ENCODE measurements at regions not wholly inside any gene's neighbourhood (a gene's known extent, or its start where the extent isn't known, plus 50 kb on each side); places are given as distances from the start of the nearest gene placed in this dataset.

- TF ChIP-seq NFIC (IDR thresholded peaks at IDR 0.05) (no peak), CEBPB (IDR thresholded peaks at IDR 0.05) (no peak), TEAD4 (IDR thresholded peaks at IDR 0.05) (no peak), TCF12 (IDR thresholded peaks at IDR 0.05; ENCODE audit: low read depth) (no peak), ZBTB7A (IDR thresholded peaks at IDR 0.05; ENCODE audit: low read depth) (no peak), FOXM1 (IDR thresholded peaks at IDR 0.05; ENCODE audit: borderline replicate concordance, low read depth) (no peak), EGR1 (IDR thresholded peaks at IDR 0.05) (no peak), MAX (IDR thresholded peaks at IDR 0.05) (no peak)
- TF ChIP-seq, protein P1, sequence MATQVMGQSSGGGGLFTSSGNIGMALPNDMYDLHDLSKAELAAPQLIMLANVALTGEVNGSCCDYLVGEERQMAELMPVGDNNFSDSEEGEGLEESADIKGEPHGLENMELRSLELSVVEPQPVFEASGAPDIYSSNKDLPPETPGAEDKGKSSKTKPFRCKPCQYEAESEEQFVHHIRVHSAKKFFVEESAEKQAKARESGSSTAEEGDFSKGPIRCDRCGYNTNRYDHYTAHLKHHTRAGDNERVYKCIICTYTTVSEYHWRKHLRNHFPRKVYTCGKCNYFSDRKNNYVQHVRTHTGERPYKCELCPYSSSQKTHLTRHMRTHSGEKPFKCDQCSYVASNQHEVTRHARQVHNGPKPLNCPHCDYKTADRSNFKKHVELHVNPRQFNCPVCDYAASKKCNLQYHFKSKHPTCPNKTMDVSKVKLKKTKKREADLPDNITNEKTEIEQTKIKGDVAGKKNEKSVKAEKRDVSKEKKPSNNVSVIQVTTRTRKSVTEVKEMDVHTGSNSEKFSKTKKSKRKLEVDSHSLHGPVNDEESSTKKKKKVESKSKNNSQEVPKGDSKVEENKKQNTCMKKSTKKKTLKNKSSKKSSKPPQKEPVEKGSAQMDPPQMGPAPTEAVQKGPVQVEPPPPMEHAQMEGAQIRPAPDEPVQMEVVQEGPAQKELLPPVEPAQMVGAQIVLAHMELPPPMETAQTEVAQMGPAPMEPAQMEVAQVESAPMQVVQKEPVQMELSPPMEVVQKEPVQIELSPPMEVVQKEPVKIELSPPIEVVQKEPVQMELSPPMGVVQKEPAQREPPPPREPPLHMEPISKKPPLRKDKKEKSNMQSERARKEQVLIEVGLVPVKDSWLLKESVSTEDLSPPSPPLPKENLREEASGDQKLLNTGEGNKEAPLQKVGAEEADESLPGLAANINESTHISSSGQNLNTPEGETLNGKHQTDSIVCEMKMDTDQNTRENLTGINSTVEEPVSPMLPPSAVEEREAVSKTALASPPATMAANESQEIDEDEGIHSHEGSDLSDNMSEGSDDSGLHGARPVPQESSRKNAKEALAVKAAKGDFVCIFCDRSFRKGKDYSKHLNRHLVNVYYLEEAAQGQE (IDR thresholded peaks at IDR 0.05; ENCODE audit: low read depth), result no peak
Observed at GRCh38 chr4:33696041-33696440, 2548.3 kb downstream of the ARAP2 start.

GRCh38 chr4:33696586-33696985 is 2547.7 kb downstream of the ARAP2 start:
- TF ChIP-seq TEAD4 (IDR thresholded peaks at IDR 0.05) (no peak), NFIC (IDR thresholded peaks at IDR 0.05) (no peak), FOXM1 (IDR thresholded peaks at IDR 0.05; ENCODE audit: borderline replicate concordance, low read depth) (no peak), YY1 (IDR thresholded peaks at IDR 0.05; ENCODE audit: low read depth) (no peak), TAF1 (IDR thresholded peaks at IDR 0.05; ENCODE audit: low read depth) (no peak), ZBTB7A (IDR thresholded peaks at IDR 0.05; ENCODE audit: low read depth) (no peak), MAX (IDR thresholded peaks at IDR 0.05) (no peak), TCF12 (IDR thresholded peaks at IDR 0.05; ENCODE audit: low read depth) (no peak), RAD21 (IDR thresholded peaks at IDR 0.05; ENCODE audit: low read depth) (no peak), EGR1 (IDR thresholded peaks at IDR 0.05) (no peak), CEBPB (IDR thresholded peaks at IDR 0.05) (no peak), CREB1 (IDR thresholded peaks at IDR 0.05; ENCODE audit: low read depth) (no peak), EP300 (IDR thresholded peaks at IDR 0.05; ENCODE audit: borderline replicate concordance) (no peak)
- TF ChIP-seq, protein P1 (IDR thresholded peaks at IDR 0.05; ENCODE audit: low read depth), result no peak
- TF ChIP-seq, protein P2, sequence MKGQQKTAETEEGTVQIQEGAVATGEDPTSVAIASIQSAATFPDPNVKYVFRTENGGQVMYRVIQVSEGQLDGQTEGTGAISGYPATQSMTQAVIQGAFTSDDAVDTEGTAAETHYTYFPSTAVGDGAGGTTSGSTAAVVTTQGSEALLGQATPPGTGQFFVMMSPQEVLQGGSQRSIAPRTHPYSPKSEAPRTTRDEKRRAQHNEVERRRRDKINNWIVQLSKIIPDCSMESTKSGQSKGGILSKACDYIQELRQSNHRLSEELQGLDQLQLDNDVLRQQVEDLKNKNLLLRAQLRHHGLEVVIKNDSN (IDR thresholded peaks at IDR 0.05), result no peak

DNA sequence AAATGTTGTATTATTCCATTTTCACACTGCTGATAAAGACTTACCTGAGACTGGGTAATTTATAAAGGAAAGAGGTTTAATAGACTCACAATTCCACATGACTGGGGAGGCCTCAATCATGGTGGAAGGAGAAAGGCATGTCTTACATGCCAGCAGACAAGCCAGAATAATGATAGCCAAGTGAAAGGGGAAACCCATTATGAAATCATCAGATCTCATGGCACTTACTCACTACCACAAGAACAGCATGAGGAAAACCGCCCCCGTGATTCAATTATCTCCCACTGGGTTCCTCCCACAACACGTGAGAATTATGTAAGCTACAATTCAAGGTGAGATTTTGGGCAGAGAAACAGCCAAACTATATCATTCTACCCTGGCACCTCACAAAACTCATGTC is 2535.1 kb downstream of the ARAP2 start:
- TF ChIP-seq TCF12 (IDR thresholded peaks at IDR 0.05; ENCODE audit: low read depth) (no peak), EP300 (IDR thresholded peaks at IDR 0.05; ENCODE audit: borderline replicate concordance) (no peak), CREB1 (IDR thresholded peaks at IDR 0.05; ENCODE audit: low read depth) (no peak), YY1 (IDR thresholded peaks at IDR 0.05; ENCODE audit: low read depth) (no peak), CEBPB (IDR thresholded peaks at IDR 0.05) (no peak), RAD21 (IDR thresholded peaks at IDR 0.05; ENCODE audit: low read depth) (no peak), FOXM1 (IDR thresholded peaks at IDR 0.05; ENCODE audit: borderline replicate concordance, low read depth) (no peak)
- TF ChIP-seq, protein P2 (IDR thresholded peaks at IDR 0.05), result no peak
- TF ChIP-seq, protein P1 (IDR thresholded peaks at IDR 0.05; ENCODE audit: low read depth), result no peak

DNA sequence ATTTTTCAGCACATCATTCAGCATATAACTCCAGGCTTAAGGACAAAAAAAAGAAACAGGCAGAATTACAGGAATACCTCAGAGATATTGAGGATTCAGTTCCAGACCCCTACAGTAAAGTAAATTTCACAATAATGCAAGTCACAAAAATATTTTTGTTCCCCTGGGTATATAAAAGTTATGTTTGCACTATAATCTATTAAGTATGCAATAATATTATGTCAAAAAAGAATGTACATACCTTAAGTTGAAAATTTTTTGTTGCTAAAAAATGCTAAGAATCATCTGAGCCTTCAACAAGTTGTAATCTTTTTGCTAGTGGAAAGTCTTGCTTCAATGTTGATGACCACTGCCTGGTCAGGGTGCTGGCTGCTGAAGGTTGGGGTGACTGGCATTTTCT is 2532.5 kb downstream of the ARAP2 start:
- no peak for TF ChIP-seq RAD21 (IDR thresholded peaks at IDR 0.05; ENCODE audit: low read depth)
- no peak for TF ChIP-seq ZBTB7A (IDR thresholded peaks at IDR 0.05; ENCODE audit: low read depth)
- no peak for TF ChIP-seq TEAD4 (IDR thresholded peaks at IDR 0.05)
- TF ChIP-seq FOXM1 (IDR thresholded peaks at IDR 0.05; ENCODE audit: borderline replicate concordance, low read depth), result no peak
- no peak for TF ChIP-seq NFIC (IDR thresholded peaks at IDR 0.05)
- TF ChIP-seq, protein P2 (IDR thresholded peaks at IDR 0.05), result no peak
- TF ChIP-seq MAX (IDR thresholded peaks at IDR 0.05), result no peak
- TF ChIP-seq CEBPB (IDR thresholded peaks at IDR 0.05), result no peak
- TF ChIP-seq, protein P1 (IDR thresholded peaks at IDR 0.05; ENCODE audit: low read depth), result no peak
- no peak for TF ChIP-seq TAF1 (IDR thresholded peaks at IDR 0.05; ENCODE audit: low read depth)
- TF ChIP-seq TCF12 (IDR thresholded peaks at IDR 0.05; ENCODE audit: low read depth), result no peak
- TF ChIP-seq EGR1 (IDR thresholded peaks at IDR 0.05), result no peak
- TF ChIP-seq EP300 (IDR thresholded peaks at IDR 0.05; ENCODE audit: borderline replicate concordance), result no peak
- TF ChIP-seq CREB1 (IDR thresholded peaks at IDR 0.05; ENCODE audit: low read depth), result no peak
- TF ChIP-seq YY1 (IDR thresholded peaks at IDR 0.05; ENCODE audit: low read depth), result no peak
